Testis (tissue), 2 donors: ENCODE measurements at regions not wholly inside any gene's neighbourhood (a gene's known extent, or its start where the extent isn't known, plus 50 kb on each side); places are given as distances from the start of the nearest gene placed in this dataset.

ENCODE experiments used
- DNase-seq: peaks from one replicate; pipeline ENCODE4 v3.0.0-alpha.2; 2019
- H3K27ac ChIP-seq, 2 donors: fragments of 200-600 bp; sonication (generic); one replicate each; pipeline ENCODE4 v1.5.1; 2019
- H3K27me3 ChIP-seq: fragments of 200-600 bp; sonication (generic); one replicate; pipeline ENCODE4 v1.5.1; 2019
- H3K36me3 ChIP-seq: fragments of 200-600 bp; sonication (generic); one replicate; pipeline ENCODE4 v1.5.1; 2017; ENCODE audit warnings: low read depth; ENCODE audit errors: missing control alignments
- H3K4me1 ChIP-seq: fragments of 200-600 bp; sonication (generic); one replicate; pipeline ENCODE4 v1.5.1; 2019
- H3K4me3 ChIP-seq, 2 donors: fragments of 200-600 bp; sonication (generic); one replicate each; pipeline ENCODE4 v1.5.1; 2017 to 2019
- H3K9me3 ChIP-seq: fragments of 200-600 bp; sonication (generic); one replicate; pipeline ENCODE4 v1.5.1; 2017
- POLR2A ChIP-seq: fragments of 450-650 bp; IDR thresholded peaks from one replicate; pipeline ENCODE4 v1.6.1; 2017; ENCODE audit warnings: antibody characterized with exemption, mild to moderate bottlenecking, moderate library complexity
- WGBS, 2 donors: methylation state at CpG; one replicate each; pipeline ENCODE4 v1.1.5; 2018; 5-methylcytosine and 5-hydroxymethylcytosine counted together
- intact Hi-C: fragments of 100-400 bp; cut with DNase I; formaldehyde crosslinking; loops from one replicate; pipeline ENCODE4 v1.15.1; 2023; ENCODE audit warnings: low total_unique reads
- TF ChIP-seq, protein P1 (sequence below), 3 experiments: fragments of 450-650 bp in 2 of 3; fragments of 200-600 bp in 1 of 3; sonication (generic) in 1 of 3; IDR thresholded peaks; one replicate each; pipeline ENCODE4 v1.5.1; 2016 to 2019; ENCODE audit warnings: antibody characterized with exemption in 3 of 3, mild to moderate bottlenecking in 2 of 3, moderate library complexity in 1 of 3

DNA sequence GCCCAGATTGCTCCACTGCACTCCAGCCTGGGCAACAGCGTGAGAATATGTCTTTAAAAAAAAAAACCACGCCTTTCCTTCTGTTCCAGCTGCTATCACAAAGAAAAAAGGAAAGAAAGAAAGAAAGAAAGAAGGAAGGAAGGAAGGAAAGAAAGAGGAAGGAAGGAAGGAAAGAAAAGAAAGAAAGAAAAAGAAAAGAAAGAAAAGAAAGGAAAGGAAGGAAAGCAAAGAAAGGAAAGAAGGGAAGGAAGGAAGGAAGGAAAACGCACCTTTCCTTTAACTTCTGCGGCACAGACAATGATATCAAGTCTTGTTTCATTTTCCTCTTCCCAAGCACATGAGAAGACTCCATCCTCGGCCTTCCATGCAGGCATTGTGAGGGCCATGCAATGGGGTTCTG is 107.4 kb upstream of the NOCT start:
- Histone ChIP-seq H3K36me3 (no peaks in the 10 kb centered on the region), H3K27me3 (no peaks in the 10 kb centered on the region), H3K27ac (no peak overlapping the region), H3K4me1 (no peaks in the 10 kb centered on the region), H3K4me3 (no peak overlapping the region), H3K9me3 (no peaks in the 10 kb centered on the region)
- intact Hi-C loops: no loop called here
- no peak for DNase-seq
- WGBS, 2 donors: 91 to 96% methylated on average over 5 of the region's 5 CpGs
- no peak for TF ChIP-seq POLR2A

GRCh38 chr4:138907174-138907573 is 108.4 kb upstream of the NOCT start:
- Histone ChIP-seq H3K36me3 (no peaks in the 10 kb centered on the region), H3K4me1 (no peaks in the 10 kb centered on the region), H3K4me3 (no peak overlapping the region), H3K9me3 (no peaks in the 10 kb centered on the region), H3K27me3 (no peaks in the 10 kb centered on the region), H3K27ac (no peak overlapping the region)
- no peak for DNase-seq
- 85 to 96% methylated on average over 5 of the region's 5 CpGs for WGBS, 2 donors
- no peak for TF ChIP-seq POLR2A
- TF ChIP-seq, protein P1, sequence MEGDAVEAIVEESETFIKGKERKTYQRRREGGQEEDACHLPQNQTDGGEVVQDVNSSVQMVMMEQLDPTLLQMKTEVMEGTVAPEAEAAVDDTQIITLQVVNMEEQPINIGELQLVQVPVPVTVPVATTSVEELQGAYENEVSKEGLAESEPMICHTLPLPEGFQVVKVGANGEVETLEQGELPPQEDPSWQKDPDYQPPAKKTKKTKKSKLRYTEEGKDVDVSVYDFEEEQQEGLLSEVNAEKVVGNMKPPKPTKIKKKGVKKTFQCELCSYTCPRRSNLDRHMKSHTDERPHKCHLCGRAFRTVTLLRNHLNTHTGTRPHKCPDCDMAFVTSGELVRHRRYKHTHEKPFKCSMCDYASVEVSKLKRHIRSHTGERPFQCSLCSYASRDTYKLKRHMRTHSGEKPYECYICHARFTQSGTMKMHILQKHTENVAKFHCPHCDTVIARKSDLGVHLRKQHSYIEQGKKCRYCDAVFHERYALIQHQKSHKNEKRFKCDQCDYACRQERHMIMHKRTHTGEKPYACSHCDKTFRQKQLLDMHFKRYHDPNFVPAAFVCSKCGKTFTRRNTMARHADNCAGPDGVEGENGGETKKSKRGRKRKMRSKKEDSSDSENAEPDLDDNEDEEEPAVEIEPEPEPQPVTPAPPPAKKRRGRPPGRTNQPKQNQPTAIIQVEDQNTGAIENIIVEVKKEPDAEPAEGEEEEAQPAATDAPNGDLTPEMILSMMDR (IDR thresholded peaks at IDR 0.05): no peak
- intact Hi-C loops: no loop called here

DNA sequence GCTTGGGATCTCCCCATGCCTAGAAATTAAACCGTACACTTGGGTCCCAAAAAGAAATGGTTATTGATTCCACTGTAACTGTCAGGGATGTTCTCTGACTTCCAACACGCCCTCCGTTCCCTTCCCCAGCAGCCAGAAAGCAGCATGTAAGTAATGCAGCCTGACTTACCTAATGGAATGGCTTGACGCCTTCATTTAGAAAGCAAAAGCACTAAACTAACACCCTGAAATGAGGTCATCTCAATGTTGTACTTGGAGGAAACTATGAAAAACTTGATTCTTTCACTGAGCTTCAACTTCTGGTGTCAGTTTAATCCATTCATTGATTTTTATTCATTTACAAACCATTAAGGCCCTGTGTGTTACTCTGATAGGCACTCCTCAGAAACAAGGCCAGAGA is 110.8 kb upstream of the NOCT start:
- no peak for DNase-seq
- TF ChIP-seq, protein P1 (IDR thresholded peaks at IDR 0.05): no peak
- TF ChIP-seq POLR2A: no peak
- H3K4me1 ChIP-seq: no peaks in the 10 kb centered on the region
- no peaks in the 10 kb centered on the region for H3K9me3 ChIP-seq
- 96 to 98% methylated on average over 4 of the region's 4 CpGs for WGBS, 2 donors
- no peak overlapping the region for H3K4me3 ChIP-seq
- intact Hi-C loops: no loop called here
- H3K27me3 ChIP-seq: no peaks in the 10 kb centered on the region
- H3K36me3 ChIP-seq: no peaks in the 10 kb centered on the region
- H3K27ac ChIP-seq: no peak overlapping the region

DNA sequence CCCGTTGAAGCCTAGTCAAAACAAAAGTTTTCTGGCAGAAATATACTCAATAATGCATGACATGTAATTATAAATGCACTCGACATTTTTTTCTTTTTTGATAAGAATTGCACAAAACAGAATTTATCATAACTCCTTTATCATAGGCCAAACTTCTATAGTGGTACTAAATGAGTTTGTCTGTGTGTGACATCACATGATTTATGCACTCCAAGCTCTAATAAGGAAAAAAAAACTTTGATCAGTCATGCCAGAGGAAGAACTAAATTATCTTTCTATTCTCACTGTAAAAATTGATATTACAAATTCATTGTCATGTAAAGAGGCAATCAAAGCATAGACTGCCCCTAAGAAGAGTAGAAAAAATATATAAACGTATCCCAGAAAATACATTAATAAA is 112.4 kb upstream of the NOCT start:
- Histone ChIP-seq H3K27me3 (no peaks in the 10 kb centered on the region), H3K4me1 (no peaks in the 10 kb centered on the region), H3K9me3 (no peaks in the 10 kb centered on the region), H3K27ac (no peak overlapping the region), H3K4me3 (no peak overlapping the region), H3K36me3 (no peaks in the 10 kb centered on the region)
- intact Hi-C loops: no loop called here
- TF ChIP-seq, protein P1 (IDR thresholded peaks at IDR 0.05): no peak
- no peak for TF ChIP-seq POLR2A
- DNase-seq: no peak
- WGBS, 2 donors: 61 to 64% methylated on average over 3 of the region's 3 CpGs

DNA sequence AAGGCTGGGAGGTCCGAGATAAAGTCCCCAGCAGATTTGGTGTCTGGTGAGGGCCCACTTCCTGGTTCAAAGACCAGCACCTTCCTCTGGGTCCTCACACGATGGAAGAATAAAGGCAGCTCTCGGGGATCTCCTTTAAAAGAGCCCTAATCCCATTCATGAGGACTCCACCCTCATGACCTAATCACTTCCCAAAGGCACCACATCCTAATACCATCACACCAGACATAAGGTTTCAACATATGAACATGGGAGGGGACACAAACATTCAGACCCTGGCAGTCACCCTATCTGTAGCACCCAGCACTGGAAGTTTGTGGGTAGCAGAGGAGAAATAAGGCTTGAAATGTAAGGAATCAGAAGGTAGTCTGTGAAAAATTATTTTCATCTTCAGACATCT is 112.9 kb upstream of the NOCT start:
- intact Hi-C loops: no loop called here
- TF ChIP-seq, protein P1 (IDR thresholded peaks at IDR 0.05): no peak
- no peak for TF ChIP-seq POLR2A
- Histone ChIP-seq H3K4me3 (no peak overlapping the region), H3K36me3 (no peaks in the 10 kb centered on the region), H3K27ac (no peak overlapping the region), H3K27me3 (no peaks in the 10 kb centered on the region), H3K9me3 (no peaks in the 10 kb centered on the region), H3K4me1 (no peaks in the 10 kb centered on the region)
- WGBS, 2 donors: 83 to 89% methylated on average over 3 of the region's 3 CpGs
- DNase-seq: no peak
